ENCODE measurements at regions not wholly inside any gene's neighbourhood (a gene's known extent, or its start where the extent isn't known, plus 50 kb on each side); places are given as distances from the start of the nearest gene placed in this dataset.
"Not testable (repeated sequence)": the region's sequence is repeated elsewhere in the genome, so short reads cannot be mapped to it uniquely, and the experiment has no call there.

DNA sequence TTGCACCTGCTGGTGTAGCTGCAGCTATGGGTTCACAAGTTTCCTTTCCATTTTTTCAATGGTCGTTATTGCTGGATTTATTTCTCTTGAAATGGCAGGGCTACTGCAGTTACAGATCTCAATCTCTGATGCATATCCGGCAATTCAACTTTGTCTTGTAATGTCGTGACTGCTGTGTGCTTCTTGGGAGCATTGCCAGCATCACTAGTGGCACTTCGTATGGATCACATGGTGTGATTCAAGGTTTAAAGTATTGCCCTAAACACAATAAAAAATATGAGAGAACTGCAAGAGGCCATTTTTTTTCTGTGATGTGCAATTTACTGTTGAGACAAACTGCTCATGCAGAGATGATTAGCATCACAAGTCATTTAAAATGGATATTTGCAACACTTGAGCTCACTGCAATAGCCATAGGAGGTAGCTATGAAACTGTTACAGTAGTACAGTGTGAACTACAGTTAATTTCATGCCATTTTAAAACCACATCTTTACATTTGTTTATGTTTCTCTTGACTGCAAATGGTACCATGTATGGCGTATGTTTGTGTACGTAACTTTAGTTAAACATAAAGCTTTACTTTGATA is 217.4 kb upstream of the PDE3A start:
- DNase-seq: no peak

DNA sequence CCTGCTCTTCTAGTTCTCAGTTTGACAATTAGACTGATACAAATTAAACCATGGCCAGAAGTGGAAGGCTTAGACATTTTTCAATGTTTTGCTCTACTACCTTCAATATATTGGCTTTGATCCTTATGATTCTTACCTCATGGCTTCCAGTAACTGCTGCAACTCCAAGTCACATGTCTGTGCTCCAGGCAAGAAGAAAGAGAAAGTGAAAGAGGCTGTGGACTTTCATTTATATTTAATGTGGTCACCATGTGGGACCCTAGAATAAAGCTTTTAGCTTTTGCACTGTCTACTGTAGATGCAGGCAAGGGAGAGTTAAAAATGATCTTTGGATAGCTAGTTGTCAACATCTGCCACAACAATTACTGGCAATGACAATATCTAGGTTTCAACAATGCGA is 214.3 kb upstream of the PDE3A start:
- DNase-seq: no peak

DNA sequence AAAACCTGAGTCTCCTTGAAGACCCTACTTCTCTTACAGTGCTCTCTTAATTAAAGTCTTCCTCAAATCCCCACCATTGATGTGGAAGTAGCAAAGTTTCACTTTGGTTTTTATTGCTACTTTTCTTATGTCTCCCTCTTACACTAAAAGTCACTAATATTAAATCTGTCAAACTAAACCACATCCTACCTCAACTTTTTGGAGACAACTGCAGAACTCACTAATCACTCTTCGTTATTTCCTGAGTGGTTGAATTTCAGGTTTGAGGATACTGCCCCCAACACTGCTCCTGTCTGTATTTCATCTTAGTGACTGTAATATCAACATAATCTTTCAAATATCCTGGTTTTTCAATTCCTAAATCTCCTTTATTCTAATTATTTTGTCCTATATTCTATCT is 213.0 kb upstream of the PDE3A start:
- DNase-seq: no peak

DNA sequence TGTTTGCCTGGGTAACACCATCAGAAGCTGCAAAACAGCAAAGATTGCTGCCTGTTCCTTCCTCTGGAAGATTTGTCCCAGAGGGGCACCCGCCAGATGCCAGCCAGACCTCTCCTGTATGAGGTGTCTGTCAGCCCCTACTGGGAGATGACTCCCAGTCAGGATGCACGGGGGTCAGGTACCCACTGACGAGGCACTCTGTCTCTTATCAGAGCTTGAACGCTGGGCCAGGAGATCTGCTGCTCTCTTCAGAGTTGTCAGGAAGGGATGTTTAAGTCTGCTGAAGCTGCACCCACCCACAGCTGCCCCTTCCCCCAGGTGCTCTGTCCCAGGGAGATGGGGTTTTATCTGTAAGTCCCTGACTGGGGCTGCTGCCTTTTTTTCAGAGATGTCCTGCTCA is 207.4 kb upstream of the PDE3A start:
- DNase-seq: not testable (repeated sequence)

DNA sequence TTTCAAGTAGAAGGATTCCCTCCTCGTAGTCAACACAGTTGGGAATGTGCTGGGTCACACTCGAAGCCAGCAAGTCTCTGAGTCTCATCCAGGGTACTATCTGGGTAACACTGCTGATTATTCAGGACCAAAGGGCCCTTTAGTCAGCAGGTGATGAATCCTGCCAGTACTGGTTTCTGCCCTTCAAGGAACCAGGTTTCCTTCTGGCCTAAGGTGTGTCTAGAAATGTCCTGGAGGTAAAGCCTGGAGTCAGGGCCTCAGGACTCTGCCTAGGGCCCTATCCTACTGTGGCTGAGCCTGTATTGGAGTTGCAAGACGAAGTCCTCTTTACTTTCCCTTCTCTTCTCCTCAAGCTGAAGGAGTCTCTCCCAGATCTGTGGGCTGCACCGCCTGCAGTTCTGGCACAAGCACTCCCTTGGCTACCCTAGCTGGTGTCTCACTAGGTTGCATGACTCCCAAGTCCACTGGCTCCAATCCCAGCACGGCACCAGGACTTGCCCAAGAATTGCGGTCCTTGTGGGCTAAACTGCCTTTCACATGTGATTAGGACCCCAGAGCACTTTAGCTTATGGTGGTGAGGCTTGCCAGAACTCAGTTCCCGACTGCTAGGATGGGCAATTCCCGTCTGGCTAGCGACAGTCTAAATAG is 193.7 kb upstream of the PDE3A start:
- no peak for DNase-seq

DNA sequence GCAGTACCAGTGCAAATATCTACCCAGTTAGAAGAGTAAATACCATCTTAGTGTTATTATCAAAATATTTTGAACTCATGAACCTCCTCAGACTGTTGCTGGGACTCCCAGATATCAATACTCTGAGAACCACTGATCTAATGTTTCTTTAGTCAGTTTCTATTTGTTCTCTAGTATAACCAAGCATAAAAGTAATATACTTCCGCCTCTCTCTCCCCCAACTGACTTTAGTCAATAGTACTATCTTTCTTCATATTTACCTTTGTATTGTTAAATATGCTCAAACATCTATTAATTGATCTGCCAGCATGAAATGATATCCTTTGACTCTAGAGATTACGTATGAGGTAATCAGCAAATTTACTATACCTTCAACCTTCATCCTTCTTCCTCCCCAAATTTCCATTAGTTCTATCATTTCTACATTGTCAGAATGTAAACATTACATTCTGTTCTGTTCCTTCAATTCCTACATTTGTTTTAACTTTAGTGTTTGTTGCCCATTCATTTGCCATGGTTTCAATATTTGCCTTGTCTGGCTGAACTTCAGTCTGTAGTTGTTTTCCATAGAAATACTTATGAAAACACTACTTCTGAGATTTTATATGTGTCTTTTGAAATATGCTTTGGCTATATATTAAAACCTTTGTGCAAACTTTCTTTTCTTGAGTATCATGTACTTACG is 192.5 kb upstream of the PDE3A start:
- no peak for DNase-seq

DNA sequence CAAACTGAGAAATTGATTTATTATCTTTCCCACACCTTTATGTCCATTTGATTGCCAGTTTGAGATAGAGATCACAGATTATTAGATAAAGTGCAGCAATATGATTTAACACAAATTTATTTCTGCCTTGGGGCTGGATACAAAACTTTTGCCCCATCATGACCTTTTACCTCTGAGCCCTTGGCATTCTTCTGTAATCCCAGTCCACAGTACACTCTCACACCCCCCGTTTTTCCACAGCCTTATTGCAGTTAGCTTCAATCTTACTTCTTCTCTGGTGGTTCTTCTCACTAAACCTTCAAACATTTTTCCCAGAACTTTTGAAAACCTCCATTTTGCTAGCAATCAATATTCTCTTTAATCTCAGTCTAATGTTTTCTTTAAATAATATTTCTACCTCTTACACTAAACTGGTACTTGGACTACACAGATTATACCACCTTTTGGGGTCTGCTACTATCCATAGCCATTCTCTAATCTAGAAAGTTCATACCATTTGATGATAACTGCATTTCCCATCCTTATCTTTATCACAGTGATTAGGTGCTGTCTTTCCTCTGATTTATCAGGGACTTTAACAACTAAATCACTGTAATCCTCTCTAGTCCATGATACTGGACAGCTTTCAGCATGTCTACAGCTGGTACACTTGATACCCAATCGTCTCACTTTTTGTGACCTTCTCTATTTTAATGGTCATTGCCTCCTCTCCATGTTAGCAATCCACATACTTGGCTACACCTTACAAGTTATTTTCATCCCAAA is 186.7 kb upstream of the PDE3A start:
- no peak for DNase-seq

DNA sequence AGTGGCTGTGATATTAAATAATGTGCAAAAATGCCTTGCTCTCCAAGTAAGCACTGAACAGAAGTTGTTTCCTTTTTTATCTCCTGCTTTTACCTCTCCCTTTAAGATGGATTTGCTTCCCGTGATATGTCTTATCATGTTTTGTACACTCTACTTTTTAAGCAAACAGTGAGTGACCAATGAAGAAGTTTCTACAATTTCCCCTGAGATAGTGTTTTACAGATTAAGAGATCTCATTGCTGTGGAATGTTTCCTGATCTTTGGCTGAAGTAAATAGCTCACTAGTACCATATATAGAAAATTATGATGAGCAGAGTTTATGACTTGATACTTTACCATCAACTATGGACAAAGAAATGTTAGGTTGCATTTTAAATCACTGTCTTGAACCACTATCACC is 184.8 kb upstream of the PDE3A start:
- no peak for DNase-seq

DNA sequence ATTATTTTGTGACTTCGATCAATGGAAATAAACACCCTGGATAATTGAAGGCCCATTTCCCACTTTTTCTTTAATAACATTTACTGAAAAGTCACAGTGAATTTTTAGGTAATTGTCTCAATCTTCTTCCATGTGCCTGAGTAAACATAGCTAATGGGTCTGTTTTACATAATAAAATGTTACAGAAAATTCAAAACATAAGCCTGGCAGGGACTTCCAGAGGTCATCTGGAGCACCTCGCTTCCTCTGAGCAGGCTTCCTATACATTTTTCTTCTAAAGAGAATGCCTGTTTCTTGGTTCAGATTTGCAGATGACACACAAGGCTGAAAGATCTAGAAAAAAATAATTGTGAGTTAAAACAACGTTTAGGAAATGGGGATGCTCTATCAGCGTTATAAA is 183.8 kb upstream of the PDE3A start:
- DNase-seq: no peak

DNA sequence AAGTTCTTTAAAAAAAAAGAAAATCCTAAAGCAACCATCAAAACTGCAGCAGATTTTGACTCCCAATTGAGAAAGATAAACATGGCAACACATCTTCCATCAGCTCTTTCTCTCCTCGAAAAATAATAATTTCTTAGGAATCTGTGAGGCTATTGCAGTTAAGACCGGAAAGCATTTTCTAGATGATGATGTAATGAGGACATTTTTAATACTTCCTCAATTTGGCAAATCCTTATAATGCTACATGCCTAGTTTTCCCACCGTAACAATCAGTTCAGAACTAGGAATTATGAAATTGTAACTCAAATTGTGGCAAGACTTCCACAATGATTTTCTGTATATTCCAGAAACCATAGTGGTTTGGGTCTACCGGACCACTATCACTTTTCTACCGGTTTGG is 180.9 kb upstream of the PDE3A start:
- DNase-seq: no peak

DNA sequence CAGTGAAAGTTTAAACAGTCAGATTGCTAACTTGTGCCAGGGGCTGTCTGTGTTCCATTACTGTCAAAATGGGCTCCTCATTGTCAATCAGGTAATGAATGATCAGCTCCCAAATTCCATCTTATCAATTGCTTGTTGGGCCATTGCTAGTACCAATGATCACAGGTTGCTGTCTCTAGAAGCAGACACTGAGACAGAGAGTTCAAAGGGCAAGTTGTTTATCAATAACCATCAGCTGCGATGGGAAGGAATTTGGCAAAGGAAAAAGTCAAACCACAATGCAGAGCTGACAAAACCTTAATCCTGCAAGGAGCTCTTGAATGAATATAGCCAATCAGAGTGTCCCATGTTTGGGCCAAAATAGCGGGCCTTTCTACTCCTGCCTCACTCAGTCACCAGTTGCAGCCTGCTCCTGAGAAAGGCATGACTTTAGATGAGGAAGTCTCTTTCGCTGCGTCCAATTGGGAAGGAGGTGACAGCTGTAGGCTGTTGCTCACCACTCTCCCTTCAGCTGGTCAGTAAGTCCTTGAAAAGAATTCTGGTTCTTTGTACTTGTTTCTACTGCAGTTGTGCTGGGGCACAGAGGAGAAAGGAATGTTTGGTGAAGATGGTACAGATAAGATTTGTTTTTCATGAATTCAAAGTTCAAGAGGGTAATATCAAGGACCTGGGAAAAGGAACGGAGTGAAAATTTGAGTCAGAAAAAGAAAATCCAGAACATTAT is 179.2 kb upstream of the PDE3A start:
- no peak for DNase-seq

DNA sequence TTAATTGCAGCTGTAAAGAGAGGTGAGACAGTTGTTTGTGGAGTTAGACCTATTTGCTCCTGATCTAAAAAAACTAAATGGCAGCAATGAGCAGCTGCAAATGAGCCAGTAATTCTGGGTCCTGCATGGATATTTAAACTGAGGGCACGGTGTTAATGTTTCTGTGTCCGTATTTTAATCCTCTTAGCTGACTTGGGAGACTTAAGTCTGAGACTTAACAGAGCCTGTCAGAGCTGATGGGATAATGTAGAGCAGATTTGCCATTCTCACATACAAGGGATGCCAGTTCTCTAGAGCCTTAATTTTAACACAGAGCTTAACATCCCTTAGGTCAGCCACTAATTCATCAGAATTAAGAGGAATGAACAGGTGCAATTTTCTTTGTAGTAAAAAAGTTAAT is 178.6 kb upstream of the PDE3A start:
- no peak for DNase-seq

DNA sequence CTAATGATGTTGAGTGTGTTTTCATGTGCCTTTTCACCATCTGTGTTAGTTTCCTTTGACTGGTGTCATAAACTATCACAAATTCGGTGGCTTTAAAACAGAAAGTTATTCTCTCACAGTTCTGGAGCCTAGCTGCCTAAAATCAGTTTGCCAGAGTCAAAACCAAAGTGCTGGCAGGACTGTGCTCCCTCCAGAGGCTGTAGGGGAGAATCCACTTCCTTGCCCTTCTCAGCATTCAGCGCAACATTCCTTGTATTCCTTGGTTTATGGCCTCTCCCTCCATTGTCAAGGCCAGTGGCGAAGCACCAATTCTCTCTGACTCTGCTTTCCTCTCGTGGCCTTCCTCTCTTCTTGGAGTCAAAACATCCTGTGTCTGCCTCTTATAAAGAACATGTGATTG is 174.2 kb upstream of the PDE3A start:
- no peak for DNase-seq

DNA sequence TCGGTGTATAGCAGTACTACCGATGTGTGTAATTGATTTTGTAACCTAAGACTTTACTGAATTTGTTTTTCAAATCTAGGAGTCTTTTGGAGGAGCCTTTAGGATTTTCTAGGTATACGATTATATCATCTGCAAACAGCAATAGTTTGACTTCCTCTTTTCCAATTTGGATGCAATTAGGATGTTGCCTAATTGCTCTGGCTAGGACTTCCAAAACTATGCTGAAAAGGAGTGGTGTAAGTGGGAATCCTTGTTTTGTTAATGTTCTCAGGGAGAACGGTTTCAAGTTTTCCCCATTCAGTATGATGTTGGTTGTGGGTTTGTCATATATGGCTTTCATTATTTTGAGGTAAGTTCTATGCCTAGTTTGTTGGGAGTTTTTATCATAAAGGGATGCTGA is 171.6 kb upstream of the PDE3A start:
- DNase-seq: no peak

DNA sequence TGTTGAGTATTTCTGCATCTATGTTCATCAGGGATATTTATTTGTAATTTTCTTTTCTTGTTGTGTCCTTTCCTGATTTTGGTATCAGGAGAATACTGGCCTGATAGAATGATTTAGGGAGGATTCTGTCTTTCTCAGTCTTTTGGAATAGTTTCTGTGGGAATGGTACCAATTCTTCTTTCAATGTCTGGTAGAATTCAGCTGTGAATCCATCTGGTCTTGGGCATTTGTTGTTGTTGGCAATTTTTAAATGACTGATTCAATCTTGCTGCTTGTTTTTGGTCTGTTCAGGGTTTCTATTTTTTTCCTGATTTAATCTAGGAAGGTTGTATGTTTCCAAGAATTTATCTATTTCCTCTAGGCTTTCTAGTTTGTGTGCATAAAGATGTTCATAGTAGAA is 170.9 kb upstream of the PDE3A start:
- no peak for DNase-seq

DNA sequence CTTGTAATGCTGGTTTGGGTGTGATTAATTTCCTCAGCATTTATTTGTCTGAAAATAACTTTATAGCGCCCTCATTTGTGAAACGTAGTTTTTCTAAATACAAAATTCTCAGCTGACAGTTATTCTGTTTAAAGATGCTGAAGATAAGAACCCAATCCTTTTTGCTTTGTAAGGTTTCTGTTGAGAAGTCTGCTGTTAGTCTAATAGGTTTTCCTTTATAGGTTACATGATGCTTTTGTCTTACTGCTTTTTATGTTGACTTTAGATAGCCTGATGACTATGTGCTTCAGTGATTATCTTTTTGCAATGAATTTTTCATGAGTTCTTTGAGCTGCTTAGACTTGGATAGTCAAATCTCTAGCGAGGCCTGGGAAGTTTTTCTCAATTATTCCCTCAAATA is 168.6 kb upstream of the PDE3A start:
- no peak for DNase-seq

DNA sequence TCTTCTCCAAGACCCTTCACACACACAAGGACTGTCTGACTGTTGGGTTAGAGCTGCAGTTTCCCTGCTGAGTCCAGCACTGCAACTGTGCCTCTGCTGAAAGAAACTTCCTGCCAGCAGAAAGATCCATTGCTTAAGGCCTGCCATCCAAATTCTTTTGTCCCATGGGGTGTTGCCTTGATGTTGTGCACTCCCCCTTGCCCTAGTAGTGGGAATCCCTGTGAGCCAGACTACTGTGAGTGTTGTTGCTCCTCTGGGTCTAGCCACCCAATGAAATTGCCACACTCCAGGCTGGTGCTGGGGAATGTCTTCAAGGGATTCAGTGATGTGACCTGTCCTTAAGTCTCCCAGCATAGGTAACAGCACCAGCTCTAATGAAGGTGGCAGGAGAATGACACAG is 166.6 kb upstream of the PDE3A start:
- no peak for DNase-seq

DNA sequence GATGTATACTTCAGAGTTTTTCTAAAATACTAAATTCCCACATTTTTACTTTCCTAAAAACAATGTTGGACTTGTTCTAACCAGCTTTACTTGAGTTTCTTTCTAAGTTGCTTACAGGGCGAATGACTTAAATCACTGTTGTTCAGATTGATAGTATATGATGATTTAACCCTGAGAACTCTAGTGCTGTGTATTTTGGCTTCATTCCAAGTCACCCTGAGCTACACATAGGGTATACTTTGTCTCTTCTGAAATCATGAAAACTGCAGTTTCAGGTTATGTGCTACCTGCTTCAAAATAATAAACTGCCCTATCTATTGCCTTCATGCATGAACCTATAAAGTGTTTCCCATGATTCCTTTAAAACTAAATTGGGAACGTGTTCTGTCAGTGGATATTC is 162.5 kb upstream of the PDE3A start:
- DNase-seq: no peak

DNA sequence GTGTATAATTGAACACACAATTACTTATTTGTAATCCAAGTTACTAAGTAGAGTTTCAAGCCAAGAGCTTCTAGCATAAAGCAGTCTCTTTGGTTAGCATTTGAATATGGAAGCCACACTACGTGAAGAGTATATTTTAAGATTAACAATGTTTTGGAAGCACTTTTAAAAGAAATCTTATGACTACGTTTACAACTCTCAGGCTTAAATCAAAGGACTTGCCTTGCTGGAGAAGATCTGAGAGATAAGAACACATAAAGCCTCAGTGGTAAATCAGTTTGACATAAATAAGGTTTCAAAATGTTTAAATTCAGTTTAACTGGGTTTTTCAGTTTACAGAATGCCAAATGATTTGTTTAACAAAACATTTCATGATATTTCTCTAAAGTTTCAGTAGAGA is 161.9 kb upstream of the PDE3A start:
- no peak for DNase-seq

DNA sequence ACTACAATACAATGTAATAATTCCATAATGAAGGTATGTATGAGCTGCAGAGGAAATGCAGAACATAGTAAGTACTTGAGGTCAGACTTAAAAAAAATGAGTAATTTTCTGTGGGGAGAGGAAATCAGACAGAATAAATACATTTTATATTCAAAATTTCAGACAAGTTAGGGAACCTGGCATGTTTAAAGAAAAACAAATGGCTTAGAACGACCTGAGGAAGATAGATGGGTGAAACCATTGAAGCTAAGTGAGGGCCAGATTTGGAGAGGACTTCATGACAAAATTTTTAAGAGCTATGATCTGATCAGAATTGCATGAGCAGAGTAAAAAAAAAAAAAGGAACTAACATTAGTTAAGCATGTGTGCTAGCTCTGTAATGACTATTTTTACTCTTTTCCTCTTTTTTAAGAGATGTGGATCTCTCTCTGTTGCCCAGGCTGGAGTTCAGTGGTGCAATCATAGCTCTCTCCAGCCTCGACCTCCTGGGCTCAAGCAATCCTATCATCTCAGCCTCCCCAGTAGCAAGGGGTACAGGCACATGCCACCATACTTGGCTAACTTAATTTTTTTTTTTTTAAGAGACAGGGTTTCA is 157.6 kb upstream of the PDE3A start:
- DNase-seq: no peak

DNA sequence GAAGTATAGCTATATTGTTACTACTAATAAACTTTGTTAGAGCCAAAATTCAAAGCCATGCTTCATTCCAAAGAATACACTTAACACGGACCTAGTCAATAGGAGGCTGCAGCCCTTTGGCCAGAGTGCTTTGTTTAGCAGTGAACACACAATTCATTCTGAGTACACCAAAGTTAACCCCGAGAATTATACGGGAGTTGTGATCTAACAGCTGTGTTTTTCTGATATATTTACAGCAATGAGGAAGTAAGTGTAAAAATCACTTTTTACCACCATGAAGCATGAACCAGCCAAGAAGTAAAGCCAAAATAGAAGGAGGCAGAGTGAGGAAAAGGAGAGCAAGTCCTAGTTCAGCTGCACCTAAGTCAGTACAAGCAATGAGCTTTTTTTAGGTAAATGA is 156.8 kb upstream of the PDE3A start:
- DNase-seq: no peak

DNA sequence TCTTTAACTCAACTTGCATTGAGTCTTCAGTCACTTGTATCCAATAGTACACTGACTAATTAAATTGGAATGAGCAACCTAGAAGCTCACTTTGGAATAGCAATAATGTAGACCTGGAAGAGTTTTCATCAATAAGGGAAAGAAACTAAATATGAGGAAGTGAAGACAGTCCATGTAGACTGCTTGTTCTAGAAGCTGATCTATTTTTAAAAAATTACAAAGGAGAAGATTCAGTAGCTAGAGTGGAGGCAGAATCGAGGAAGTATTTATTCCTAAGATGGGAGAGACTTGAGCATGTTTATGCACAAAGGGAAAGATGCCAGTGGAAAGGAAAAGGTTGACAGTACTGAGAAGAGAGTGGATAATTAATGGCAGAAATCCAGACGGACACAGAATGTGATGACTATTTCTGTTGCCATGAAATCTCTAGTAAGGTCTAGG is 156.3 kb upstream of the PDE3A start:
- no peak for DNase-seq

Measured in stimulated activated CD4-positive, alpha-beta T cell treated with anti-CD3 and anti-CD28 coated beads, Interleukin-2, amount 100 ng/mL, for 24 hours (primary cell).